Fibroblast of skin of scalp (primary cell): ENCODE measurements at regions not wholly inside any gene's neighbourhood (a gene's known extent, or its start where the extent isn't known, plus 50 kb on each side); places are given as distances from the start of the nearest gene placed in this dataset.
A peak's percentile ranks its signal among the peaks of the same experiment; 100 is the strongest.
"Not testable (repeated sequence)": the region's sequence is repeated elsewhere in the genome, so short reads cannot be mapped to it uniquely, and the experiment has no call there.

Experiments used
- DNase-seq: peaks from one replicate; pipeline ENCODE4 v3.0.0-alpha.2; 2013

DNA sequence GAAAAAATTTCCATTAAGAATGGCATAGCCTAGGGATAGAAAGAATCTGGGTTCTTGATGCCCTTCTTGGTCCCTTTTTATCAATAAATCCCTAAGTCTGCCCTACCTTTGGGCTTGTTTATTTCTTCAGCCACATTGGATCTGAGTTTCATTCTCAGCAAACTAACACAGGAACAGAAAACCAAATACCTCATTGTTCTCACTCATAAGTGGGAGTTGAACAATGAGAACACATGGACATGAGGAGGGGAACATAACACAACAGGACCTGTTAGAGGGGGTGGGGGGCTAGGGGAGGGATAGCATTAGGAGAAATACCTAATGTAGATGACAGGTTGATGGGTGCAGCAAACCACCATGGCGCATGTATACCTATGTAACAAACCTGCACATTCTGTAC, 237.0 kb upstream of the MAP2 start:
- DNase-seq = not testable (repeated sequence)

DNA sequence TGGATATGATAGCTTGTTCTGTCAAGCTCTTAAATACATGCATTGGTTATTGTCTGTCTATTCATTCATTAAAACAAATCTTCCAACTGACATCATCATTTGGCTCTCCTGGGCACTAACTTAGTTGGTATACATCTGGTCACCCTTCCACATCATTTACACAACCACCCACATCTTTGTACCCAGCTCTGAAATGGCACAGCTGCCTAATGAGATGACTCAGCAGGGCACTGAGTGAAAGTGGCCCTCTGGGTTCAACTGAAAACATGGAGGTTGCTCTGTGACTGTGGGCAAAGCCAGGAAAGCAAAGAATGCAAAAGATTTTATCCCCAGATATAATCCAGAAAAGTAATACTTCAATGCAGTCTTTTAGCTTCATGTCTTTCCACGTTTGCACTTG, 234.0 kb upstream of the MAP2 start:
- DNase-seq = no peak

DNA sequence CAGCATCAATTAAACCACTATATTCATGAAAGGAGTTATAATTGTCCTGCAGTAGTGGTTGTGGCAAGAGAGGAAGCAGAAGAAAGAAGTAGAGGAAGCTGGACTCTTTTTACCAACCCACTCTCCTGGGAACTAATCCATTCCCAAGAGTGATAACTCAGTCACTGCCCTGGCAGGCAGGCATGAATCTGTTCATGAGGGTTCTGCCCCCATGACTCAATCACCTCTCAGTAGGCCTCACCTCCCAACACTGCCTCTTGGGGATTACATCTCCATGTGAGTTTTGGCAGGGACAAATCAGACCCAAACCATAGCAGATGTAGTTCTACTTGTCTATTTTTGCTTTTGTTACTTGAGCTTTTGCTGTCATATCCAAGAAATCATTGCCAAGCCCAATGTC, 232.7 kb upstream of the MAP2 start:
- no peak for DNase-seq

DNA sequence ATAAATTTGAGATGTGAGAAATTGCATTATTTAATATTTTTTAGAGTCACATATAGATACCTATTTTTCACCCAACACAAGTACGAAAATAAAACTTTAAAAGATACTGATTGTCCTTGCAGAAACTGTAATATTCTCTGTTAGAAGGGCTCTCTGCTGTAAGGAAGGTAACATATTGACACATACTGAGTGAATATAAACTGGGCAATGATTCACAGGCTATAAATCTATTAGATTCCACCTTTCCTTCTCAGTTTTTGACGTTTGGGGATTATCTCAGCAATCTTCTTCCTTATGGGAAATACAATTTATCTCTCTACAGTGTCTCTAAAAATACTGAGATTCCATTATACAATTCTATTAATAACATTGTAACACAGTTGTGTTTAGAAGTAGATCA, 229.1 kb upstream of the MAP2 start:
- no peak for DNase-seq

DNA sequence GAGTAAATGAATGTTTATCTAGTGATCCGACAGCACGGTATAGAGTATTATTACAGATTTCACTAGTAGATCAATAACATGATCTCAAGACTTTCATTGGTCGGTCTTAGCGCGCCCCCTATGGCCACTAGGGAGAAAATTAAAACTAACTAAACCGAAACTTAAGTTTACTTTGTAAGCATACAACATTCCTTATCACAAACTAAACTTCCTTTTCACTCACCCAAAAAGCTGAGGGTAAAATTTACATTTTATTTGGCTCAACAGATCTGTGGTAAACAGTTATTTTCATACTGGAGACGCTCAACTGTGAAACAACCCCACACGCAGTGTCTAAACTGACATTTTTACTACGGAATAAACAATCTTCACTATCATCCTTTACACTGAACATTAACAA, 215.6 kb upstream of the MAP2 start:
- peak; percentile 4 for DNase-seq

DNA sequence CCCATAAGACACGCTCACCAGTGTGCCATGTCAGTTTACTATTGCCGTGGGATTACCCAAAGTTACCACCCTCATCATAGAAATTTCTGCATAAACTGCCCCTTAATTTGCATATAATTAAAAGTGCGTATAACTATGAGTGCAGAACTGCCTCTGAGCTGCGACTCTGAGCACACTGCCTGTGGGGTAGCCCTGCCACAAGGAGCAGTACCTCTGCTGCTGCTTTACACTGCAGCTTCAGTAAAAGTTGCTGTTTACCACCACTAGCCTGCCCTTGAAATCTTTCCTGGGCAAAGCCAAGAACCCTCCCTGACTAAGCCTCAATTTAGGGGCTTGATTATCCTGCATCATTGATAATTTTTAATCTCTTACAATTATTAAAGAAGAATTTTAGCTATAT, 213.9 kb upstream of the MAP2 start:
- DNase-seq = no peak

DNA sequence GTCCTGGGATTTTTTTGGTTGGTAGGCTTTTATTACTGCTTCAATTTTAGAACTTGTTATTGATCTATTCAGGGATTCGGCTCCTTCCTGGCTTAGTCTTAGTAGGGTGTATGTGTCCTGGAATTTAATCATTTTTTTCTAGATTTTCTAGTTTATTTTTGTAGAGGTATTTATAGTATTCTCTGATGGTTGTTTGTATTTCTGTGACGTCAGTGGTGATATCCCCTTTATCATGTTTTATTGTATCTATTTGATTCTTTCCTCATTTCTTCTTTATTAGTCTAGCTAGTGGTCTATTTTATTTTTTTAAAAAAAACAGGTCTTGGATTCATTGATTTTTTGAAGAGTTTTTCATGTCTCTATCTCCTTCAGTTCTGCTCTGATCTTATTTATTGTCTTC, 193.3 kb upstream of the MAP2 start:
- DNase-seq = no peak

DNA sequence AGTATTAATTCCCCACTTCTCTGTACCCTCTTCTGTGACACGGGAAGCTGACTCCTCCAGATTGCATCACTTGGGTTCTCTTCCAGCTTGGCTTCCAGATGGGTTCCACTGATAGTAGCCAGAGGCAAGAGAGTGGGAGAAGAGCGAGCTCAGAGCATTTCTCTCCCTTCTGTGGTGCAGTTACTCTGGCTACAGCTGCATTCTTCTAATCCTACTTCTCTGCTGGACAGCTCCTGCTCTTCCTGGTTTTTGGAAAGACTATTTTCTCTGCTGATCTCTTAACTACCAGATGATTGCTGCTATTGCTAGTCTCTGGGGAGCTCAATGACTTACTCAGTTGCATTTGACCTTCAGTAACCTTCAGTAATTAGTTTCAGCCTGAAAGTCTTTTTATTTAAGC, 187.5 kb upstream of the MAP2 start:
- no peak for DNase-seq

DNA sequence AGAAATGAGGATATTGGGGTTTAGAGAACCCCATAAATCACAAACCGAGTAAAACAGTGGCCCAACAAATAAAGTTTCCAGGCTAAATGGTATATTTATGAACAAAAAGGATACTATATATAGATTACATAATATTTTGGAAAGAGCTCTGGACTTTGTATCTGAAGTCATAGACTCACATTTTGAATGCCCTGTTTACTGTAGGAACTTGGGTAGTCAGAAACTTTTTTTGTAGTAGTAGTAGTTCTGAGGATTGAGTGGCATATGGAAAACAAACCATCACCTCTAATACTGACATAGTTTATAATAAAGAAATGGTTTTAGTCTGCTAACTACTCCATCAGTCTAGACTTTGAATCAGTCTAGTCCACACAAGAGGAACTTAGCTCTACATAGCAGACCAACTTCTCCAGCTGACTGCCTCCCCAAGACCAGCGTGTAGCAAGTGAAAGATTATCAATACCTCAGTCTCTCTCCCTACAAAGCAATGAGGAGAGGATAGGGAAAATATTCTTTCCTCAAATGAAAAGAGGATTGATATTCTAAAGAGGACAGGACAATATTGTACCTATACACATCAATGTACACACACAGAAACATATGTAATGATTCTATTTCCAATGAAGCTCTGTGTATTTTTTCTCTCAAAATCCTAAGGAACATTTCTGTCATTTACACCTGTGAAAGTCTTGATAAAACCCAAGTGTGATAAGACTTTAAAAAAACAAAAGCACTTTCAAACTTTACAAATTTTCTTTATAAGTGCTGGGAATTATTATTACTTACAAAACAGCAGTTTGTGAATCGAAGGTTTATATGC, 184.9 kb upstream of the MAP2 start:
- DNase-seq = no peak

DNA sequence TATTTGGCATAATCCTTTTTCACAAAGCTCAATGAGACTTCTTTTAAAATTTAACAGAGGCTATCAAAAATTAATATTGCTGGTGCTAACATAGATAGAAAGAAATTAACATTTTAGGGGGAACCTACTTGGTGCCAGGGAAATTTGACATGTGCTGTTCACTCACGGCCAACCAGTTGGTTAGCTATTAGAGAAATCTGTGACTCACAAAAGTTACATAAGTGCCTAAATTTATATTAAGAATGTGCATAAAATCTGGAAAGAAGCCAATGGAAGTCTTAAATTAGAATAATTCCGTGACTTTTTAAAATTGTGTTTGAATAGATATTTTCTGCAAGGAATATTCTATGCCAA, 184.3 kb upstream of the MAP2 start:
- no peak for DNase-seq

DNA sequence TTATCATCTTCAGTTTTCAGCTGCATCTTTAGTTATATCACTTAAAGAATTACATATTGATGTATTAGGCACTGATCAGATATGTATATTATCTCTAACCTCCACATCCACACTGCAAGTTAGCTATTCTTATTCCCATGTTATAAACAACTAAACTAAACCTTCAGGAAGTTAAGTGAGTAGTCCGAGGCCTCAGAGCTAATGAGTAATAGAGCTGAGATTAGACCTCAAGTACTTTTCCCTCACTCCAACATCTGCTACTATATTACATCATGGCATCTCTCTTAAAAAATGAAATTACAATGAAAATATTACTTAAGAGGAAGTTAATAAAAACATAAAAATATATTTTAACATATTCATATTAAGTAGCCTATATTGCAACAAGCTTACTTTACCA, 183.6 kb upstream of the MAP2 start:
- DNase-seq = no peak

DNA sequence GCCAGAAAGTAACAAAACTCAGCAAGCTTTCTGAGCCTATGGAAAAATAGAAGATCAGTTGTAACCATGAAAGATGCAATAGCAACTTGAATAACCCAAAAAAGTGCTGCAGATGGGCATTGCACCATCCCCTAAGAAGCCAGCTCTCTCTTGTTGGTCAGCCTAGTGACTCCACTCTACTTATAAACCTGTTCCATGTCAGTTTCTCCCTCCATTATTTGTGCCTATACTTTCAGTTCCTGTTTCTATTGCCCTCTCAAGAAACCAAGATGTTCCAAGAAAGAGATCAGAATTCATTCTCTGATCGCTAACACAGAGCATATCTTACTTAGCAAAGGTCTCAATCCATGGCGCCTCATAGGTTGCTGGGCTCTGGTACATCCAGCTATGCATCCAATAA, 170.3 kb upstream of the MAP2 start:
- no peak for DNase-seq

DNA sequence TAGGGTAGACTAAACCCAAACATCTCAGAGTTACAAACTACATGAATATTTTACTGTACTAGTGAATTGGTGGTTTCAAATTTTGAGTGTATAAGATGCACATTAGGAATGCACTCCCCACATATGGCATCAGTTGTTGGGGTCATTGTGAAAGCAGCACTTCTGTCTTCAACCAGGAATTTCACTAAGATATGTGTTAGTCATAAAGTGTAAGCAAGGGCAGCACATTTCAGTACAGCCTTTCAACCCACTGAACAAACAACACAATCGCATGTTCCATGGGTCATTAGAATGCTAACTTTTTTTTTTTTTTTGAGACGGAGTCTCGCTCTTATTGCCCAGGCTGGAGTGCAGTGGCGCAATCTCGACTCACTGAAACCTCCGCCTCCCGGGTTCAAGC, 164.1 kb upstream of the MAP2 start:
- no peak for DNase-seq

DNA sequence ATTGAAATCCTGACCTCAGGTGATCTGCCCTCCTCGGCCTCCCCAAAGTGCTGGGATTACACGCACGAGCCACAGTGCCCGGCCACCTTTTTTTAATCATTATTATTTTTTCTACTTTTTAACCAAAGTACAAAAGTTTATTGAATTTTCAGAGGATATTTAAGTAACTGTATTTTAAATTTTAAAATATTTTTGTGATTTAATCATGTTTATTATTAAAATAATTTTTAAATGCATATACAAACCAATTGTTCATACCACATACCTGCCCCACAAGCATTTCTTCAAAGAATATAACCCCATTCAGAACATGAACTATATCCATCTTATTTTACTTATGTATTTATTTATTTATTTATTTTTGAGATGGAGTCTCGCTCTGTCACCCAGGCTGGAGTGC, 163.6 kb upstream of the MAP2 start:
- DNase-seq = no peak

DNA sequence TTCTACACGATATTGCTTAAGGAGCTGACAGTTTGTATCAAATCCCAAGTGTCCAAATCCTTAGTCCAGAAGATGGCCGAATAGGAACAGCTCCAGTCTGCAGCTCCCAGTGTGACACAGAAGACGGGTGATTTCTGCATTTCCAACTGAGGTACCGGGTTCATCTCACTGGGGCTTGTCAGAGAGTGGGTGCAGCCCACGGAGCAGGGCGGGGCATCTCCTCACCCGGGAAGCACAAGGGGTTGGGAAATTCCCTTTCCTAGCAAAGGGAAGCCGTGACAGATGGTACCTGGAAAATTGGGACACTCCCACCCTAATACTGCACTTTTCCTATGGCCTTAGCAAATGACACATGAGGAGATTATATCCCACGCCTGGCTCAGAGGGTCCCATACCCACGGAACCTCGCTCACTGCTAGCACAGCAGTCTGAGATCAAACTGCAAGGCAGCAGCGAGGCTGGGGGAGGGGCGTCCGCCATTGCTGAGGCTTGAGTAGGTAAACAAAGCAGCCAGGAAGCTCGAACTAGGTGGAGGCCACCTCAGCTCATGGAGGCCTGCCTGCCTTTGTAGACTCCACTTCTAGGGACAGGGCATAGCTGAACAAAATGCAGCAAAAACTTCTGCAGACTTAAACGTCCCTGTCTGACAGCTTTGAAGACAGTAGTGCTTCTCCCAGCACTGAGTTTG, 162.3 kb upstream of the MAP2 start:
- not testable (repeated sequence) for DNase-seq

DNA sequence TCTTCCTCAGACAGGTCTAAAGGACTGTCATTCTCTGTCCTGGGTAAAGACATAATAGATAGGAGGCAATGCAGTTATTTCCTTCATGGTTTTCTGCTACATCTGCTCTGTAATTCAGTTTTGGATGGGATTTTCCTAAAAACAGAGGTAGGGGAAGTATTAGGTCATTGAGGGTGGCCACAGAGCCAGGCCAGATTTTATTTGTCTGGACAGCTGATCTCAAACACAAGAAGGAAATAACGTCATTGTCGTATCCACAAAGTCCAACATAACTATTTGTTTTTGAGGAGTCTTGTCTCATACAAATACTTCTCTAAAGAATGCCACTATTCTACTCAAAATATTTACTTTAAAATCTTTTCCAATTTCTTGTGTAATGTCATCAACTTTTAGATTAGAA, 154.8 kb upstream of the MAP2 start:
- DNase-seq = no peak

DNA sequence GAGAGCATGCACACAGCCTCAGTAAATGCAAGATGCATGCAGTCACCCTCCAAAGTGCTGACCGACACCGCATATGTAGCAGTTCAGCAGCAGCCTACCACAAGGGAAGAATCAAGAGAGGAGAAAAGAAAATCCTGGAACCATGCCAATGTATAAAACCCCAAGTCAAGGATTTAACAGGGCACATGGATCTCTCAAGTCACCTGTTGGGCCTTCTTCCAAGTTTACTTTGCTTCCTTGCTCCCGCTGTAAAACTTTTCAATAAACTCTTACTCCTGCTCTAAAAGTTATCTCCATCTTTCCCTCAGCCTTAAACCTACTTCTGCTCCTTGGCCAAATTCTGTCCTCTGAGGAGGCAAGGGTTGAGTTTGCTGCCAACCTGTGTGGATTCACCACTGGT, 147.8 kb upstream of the MAP2 start:
- no peak for DNase-seq

DNA sequence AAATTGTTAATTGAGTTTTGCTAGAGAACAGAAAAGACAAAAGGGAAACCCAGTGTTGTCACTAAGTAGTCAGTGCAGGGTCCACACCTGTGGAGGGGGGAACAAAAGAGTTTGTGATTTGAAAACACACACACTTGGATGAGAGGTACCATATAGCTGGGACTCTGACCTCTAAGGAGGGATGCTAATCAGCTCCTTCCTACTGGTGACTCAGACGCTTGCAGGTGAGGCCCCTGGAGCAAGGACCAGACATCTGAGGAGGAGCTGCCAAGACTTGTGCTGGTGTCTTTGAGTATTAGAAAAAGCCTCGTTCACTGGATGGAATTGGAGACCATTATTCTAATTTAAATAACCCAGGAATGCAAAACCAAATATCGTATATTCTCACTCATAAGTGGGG, 146.4 kb upstream of the MAP2 start:
- DNase-seq = no peak

DNA sequence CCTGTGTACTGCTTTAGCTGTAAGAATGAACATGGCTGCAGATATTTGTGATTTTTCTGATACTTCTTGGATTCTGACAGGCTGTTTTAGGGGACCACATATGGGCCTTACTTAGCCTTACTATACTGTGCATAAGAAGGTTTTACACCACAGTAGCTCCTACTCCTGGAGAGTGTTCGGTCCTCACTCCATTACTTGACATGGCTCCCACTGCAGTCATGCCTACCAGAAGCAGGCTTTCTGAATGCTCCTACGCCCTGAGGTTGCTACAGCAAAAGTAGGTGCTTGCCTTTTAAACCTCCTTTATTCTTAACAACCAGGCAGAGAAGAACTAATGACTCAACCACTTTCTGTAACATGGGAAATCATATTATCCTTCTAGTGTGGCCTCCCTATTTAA, 125.2 kb upstream of the MAP2 start:
- no peak for DNase-seq

DNA sequence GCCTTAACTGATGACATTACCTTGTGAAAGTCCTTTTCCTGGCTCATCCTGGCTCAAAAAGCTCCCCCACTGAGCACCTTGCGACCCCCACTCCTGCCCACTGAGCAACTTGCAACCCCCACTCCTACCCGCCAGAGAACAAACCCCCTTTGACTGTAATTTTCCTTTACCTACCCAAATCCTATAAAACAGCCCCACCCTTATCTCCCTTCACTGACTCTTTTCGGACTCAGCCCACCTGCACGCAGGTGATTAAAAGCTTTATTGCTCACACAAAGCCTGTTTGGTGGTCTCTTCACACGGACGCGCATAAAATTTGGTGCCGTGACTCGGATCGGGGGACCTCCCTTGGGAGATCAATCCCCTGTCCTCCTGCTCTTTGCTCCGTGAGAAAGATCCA, 124.4 kb upstream of the MAP2 start:
- not testable (repeated sequence) for DNase-seq

DNA sequence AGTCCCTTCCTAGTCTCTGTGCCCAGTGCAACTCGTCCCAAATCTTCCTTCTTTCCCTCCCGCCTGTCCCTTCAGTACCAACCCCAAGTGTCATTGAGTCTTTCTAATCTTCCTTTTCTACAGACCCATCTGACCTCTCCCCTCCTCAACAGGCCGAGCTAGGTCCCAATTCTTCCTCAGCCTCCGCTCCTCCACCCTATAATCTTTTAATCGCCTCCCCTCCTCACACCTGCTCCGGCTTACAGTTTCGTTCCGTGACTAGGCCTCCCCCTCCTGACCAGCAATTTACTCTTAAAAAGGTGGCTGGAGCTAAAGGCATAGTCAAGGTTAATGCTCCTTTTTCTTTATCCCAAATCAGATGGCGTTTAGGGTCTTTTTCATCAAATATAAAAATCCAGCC, 123.1 kb upstream of the MAP2 start:
- DNase-seq = not testable (repeated sequence)

DNA sequence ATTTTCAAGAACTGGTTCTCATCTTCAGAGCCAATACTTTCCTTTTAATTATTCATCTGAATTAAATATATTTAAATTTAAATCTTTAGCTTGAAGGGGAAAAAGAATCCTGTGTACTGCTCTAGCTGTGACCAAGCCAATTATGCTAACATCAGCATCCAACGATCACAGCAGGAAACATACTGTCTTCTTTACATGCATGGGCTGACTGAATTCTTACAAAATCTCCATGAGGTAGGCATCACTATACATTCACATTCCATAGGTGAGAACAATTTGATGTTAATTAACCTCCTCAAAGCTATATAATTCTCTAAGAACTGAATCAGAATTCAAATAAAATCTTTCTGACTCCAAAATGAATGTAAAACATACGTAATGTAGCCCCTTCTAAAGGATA, 118.8 kb upstream of the MAP2 start:
- DNase-seq = no peak

DNA sequence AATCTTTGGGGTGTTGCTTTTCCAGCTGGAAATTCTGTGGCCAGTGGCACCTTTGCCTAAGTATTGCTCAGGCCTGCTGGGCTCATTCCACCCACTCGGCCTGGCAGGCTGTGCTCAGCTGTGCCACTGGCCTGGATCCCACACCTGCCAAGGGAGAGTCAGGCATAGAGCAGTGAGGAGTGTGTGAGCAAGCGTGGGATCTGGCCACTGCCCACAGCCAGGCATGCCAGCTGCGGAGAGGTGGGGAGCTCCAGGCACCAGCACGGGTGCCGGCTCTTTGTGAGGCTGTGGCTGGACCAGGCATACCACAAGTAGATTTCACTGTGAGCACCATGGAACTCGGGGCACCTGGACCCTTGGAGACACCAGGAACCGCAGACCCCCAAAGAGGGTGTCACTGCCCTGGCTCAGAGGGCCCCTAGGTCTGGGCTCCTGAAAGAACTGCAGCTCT, 118.1 kb upstream of the MAP2 start:
- DNase-seq = no peak

DNA sequence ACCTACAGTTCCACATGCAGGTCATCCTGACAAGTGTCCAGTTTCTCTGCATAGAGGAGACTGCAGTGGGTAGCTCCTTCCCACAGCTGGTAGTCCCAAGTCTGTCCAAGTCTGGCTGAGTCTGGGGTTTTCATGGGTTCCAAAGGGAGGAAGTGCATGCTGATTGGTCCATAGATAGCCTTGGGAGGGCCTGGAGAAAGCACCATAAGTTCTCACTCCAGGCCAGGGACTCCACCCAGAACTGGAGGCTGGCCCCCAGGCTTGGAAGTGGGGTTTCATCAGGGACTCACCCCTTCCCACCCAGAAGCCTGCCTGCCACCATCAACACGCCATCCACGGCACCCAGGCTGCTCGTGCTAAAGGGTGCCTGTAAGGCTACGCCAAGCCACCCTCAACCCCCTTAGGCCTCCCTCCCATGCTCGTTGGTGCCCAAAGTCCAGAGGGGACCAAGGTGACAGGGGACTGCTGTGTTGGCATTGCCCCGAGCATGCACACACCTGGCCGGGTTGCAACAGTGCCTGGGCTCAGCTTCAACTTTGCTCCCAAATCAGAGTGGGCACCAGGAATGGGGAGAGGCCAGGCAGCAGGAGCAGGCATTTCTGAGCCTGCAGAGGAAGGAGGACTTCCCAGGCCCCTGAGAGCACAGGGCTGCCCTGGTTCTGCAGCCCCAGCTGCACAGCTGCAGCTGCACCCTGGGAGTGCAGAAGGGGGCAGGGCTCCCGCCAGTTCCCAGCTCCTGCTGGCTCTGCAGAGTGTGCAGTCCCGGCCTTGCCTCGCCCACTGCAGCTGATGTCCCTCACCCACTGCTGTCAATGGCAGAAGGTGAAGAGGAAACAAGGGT, 116.5 kb upstream of the MAP2 start:
- no peak for DNase-seq
